Panc1 (cell line): ENCODE measurements at regions not wholly inside any gene's neighbourhood (a gene's known extent, or its start where the extent isn't known, plus 50 kb on each side); places are given as distances from the start of the nearest gene placed in this dataset.

Experiments used
- ATAC-seq: fragments of 200-7000 bp; cut with Tn5 transposase; 2 replicates; pipeline ENCODE4 v1.9.1; 2020; ENCODE audit warnings: mild to moderate bottlenecking, moderate library complexity
- BruUV-seq: library from RNA; stranded (reverse); fragments of 400-500 nt; replicated peaks from 2 replicates; lab custom pipeline; 2021; lab: Mats Ljungman, UMichigan
- CTCF ChIA-PET: fragments of 300-600 bp; sonication (Branson Sonifier 250); formaldehyde crosslinking; loops from one replicate; lab custom pipeline; 2022; ENCODE audit warnings: antibody characterized with exemption; lab: Charles Lee
- POLR2A ChIA-PET: fragments of 300-600 bp; sonication (Branson Sonifier 250); formaldehyde crosslinking; loops from one replicate; lab custom pipeline; 2022; ENCODE audit warnings: antibody characterized with exemption; lab: Charles Lee
- DNase-seq: peaks from one replicate; pipeline ENCODE4 v3.0.0-alpha.2; 2010; ENCODE audit warnings: low read depth, low spot score
- H3K27ac ChIP-seq: 2 replicates; pipeline ENCODE4 v1.5.1; 2011; ENCODE audit warnings: mild to moderate bottlenecking, low read length, inconsistent platforms
- H3K27me3 ChIP-seq: fragments of 200-500 bp; sonication (Bioruptor generic); 2 replicates; pipeline ENCODE4 v1.6.0; 2014; ENCODE audit warnings: low read length, inconsistent platforms; ENCODE audit not compliant: control insufficient read depth, insufficient read depth
- H3K36me3 ChIP-seq: fragments of 200-500 bp; sonication (Bioruptor generic); 2 replicates; pipeline ENCODE4 v1.5.1; 2014; ENCODE audit warnings: inconsistent platforms, mild to moderate bottlenecking, low read length, moderate library complexity; ENCODE audit not compliant: control insufficient read depth, insufficient read depth
- H3K4me1 ChIP-seq: 2 replicates; pipeline ENCODE4 v1.5.1; 2011; ENCODE audit warnings: inconsistent platforms, mild to moderate bottlenecking, low read length, moderate library complexity; ENCODE audit not compliant: control insufficient read depth, insufficient read depth
- H3K4me3 ChIP-seq, 2 experiments: 2 replicates each; pipeline ENCODE4 v1.5.1; 2011 to 2012; ENCODE audit warnings: low read depth in 2 of 2, low read length in 2 of 2, mild to moderate bottlenecking in 2 of 2, inconsistent platforms in 1 of 2, moderate library complexity in 1 of 2
- H3K9me3 ChIP-seq: fragments of 200-500 bp; sonication (Bioruptor generic); 2 replicates; pipeline ENCODE4 v1.5.1; 2014; ENCODE audit warnings: low read depth, mild to moderate bottlenecking, inconsistent platforms, low read length, moderate library complexity; ENCODE audit not compliant: control insufficient read depth, insufficient read depth
- CTCF ChIP-seq: fragments of 450-650 bp; IDR thresholded peaks from 2 replicates; pipeline ENCODE4 v1.5.1; 2017; ENCODE audit warnings: mild to moderate bottlenecking
- POLR2AphosphoS5 ChIP-seq: IDR thresholded peaks from 2 replicates; pipeline ENCODE4 v1.6.1; 2012; ENCODE audit warnings: mild to moderate bottlenecking, low read depth, low read length, moderate library complexity
- REST ChIP-seq, 2 experiments: IDR thresholded peaks; 2 replicates each; pipeline ENCODE4 v1.6.1; 2011 to 2012; ENCODE audit warnings: low read depth in 2 of 2, control low read depth in 1 of 2, low read length in 1 of 2, mild to moderate bottlenecking in 1 of 2, moderate library complexity in 1 of 2; ENCODE audit not compliant: insufficient read depth in 1 of 2
- SIN3A ChIP-seq: IDR thresholded peaks from 2 replicates; pipeline ENCODE4 v1.6.1; 2012; ENCODE audit warnings: low read depth, mild to moderate bottlenecking, low read length, moderate library complexity, borderline replicate concordance; ENCODE audit not compliant: insufficient read depth
- TCF7L2 ChIP-seq: IDR thresholded peaks from 2 replicates; pipeline ENCODE4 v1.6.1; 2011; ENCODE audit warnings: mild to moderate bottlenecking, low read depth, low read length, inconsistent platforms
- in situ Hi-C: cut with HindIII; loops from 2 replicates; pipeline ENCODE4 v1.10.0; 2016; ENCODE audit warnings: low sequenced_read_pairs, low pct_unique_long_range_greater_than_20kb
- intact Hi-C: fragments of 100-400 bp; cut with micrococcal nuclease; formaldehyde crosslinking; loops from one replicate; pipeline ENCODE4 v1.10.0; 2022; ENCODE audit not compliant: unreplicated experiment

DNA sequence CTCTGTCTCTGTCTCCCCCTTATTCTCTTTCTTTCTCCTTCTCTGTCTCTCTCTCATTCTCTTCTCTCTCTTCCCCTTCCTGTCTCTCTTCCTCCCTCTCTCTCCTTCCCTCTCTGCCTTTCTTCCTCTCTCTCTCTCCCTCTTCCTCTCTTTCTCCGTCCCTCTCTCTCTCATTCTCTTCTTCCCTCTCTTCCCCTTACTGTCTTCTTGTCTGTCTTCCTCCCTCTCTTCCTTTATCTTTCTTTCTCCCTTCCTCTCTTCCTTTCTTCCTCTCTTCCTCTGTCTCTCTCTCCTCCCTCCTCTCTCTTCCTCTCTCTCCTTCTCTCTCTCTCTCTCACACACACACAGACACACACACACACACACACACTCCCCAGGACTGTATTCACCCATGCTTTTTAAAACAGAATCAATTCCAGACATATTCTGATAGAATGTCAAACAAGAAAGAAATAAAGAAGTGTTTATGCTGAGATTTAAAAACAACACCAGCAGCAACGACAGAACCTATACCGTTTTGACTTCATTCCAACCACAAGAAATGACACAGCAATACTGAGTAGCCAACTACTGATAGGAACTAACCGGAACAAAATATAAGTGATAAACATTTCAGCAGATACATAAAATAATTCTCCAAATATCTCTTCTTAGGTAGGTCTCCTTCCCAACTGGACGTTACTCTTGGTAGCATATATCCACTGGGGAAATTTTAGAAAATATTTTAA is 296.7 kb downstream of the ASMT start:
- in situ Hi-C loops, result no loop called here
- H3K36me3 ChIP-seq, result no peaks in the 10 kb centered on the region
- H3K27me3 ChIP-seq, result no peaks in the 10 kb centered on the region
- H3K9me3 ChIP-seq, result no peaks in the 10 kb centered on the region
- no peaks in the 10 kb centered on the region for H3K4me1 ChIP-seq
- TF ChIP-seq SIN3A, result no peak
- no peak for TF ChIP-seq TCF7L2
- no peak for TF ChIP-seq CTCF
- TF ChIP-seq REST (IDR thresholded peaks at IDR 0.05; ENCODE audit: insufficient read depth in 1 of 2, low read depth in 2 of 2, low read length in 1 of 2), result no peak
- no peak for TF ChIP-seq POLR2AphosphoS5
- BruUV-seq, result no TSS peak
- H3K4me3 ChIP-seq, result no peak overlapping the region
- DNase-seq (no peak), ATAC-seq (no peak)
- POLR2A ChIA-PET, result no interaction called here
- no peak overlapping the region for H3K27ac ChIP-seq
- CTCF ChIA-PET, result no interaction called here
- intact Hi-C loops, result no loop called here

DNA sequence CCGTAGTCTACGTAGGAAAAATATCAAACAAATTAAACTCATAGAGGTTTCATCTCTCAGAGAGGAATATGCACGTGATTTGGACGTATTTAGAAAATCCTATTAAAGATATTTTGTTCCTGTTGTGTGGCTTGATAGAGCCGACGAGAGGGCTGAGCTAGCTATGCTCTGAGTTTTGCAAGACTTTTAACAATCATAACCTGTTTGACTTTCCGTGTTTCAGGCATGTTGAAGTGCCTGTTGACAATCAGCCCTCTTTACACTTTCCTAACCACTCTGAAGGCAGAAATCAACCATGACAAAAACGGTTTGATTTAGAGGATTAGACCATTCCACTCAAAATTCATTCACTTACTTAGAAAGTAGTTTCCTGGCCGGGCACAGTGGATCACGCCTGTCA is 297.3 kb downstream of the ASMT start:
- Histone ChIP-seq H3K4me3 (no peak overlapping the region), H3K36me3 (no peaks in the 10 kb centered on the region), H3K27me3 (no peaks in the 10 kb centered on the region), H3K27ac (no peak overlapping the region), H3K9me3 (no peaks in the 10 kb centered on the region), H3K4me1 (no peaks in the 10 kb centered on the region)
- BruUV-seq, result no TSS peak
- ChIA-PET CTCF (no interaction called here), POLR2A (no interaction called here)
- ATAC-seq (no peak), DNase-seq (no peak)
- no peak for TF ChIP-seq TCF7L2
- TF ChIP-seq SIN3A, result no peak
- TF ChIP-seq CTCF, result no peak
- no peak for TF ChIP-seq POLR2AphosphoS5
- TF ChIP-seq REST (IDR thresholded peaks at IDR 0.05; ENCODE audit: insufficient read depth in 1 of 2, low read depth in 2 of 2, low read length in 1 of 2), result no peak
- in situ Hi-C loops (no loop called here), intact Hi-C loops (no loop called here)
